ENCODE measurements at regions not wholly inside any gene's neighbourhood (a gene's known extent, or its start where the extent isn't known, plus 50 kb on each side); places are given as distances from the start of the nearest gene placed in this dataset.

DNA sequence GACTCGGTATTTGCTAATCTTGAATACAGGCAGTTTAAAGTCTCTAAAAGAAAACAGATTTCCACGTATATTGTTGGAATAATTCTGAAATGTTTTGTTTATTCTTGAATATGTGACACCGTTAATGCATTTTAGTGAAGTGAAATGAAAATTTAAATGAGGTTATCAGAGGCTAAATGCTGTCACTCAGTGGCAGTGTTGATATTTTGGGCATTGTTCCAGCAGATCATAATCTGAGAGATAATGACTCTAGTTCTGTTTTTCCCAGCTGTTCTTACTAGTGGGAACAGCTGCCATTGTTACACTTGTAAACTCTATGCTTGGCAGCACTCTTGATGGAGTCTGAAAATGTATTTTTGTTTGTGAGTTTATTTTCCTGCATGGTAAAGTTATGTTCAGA lies 365.6 kb upstream of the SLC10A2 start:
- no peaks in the 10 kb centered on the region for H3K4me1 ChIP-seq (ENCODE audit: low read depth, poor library complexity, severe bottlenecking)
- H3K27me3 ChIP-seq (ENCODE audit: insufficient read depth, low read depth) = no peaks in the 10 kb centered on the region
- H2AFZ ChIP-seq (ENCODE audit: low read depth) = no peak overlapping the region
- H3K9ac ChIP-seq = no peak overlapping the region
- H3K27ac ChIP-seq = no peak overlapping the region
- H3K4me3 ChIP-seq (IDR thresholded peaks at IDR 0.05; ENCODE audit: insufficient read depth, low read depth, low read length) = no peak overlapping the region
- no peaks in the 10 kb centered on the region for H4K20me1 ChIP-seq (ENCODE audit: insufficient read depth)
- no peak overlapping the region for H3K4me2 ChIP-seq
- TF ChIP-seq, protein P1, sequence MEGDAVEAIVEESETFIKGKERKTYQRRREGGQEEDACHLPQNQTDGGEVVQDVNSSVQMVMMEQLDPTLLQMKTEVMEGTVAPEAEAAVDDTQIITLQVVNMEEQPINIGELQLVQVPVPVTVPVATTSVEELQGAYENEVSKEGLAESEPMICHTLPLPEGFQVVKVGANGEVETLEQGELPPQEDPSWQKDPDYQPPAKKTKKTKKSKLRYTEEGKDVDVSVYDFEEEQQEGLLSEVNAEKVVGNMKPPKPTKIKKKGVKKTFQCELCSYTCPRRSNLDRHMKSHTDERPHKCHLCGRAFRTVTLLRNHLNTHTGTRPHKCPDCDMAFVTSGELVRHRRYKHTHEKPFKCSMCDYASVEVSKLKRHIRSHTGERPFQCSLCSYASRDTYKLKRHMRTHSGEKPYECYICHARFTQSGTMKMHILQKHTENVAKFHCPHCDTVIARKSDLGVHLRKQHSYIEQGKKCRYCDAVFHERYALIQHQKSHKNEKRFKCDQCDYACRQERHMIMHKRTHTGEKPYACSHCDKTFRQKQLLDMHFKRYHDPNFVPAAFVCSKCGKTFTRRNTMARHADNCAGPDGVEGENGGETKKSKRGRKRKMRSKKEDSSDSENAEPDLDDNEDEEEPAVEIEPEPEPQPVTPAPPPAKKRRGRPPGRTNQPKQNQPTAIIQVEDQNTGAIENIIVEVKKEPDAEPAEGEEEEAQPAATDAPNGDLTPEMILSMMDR (conservative IDR thresholded peaks at IDR 0.05; ENCODE audit: low read depth, low read length) = no peak
- H3K79me2 ChIP-seq (ENCODE audit: insufficient read depth, low read depth) = no peaks in the 10 kb centered on the region
- H3K36me3 ChIP-seq (ENCODE audit: insufficient read depth) = no peaks in the 10 kb centered on the region

DNA sequence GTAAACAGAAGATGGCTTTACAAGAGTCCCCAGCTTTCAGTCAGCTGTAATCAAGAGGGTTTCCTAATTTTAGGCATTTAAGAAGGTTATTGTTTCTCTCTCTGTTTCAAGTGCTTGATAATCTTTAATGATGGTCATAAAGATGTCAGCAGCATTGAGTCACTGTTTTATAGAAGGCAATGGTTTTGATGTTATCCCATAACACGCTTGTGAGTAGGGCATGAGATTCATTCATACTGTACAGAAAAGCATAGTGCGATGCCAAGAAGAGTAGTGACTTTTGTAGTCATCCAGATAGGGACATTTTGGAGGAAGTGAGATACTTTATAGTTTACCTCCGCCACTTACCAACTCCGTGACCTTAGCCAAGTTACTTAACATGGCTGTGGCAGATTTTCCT lies 364.2 kb upstream of the SLC10A2 start:
- TF ChIP-seq, protein P1 (conservative IDR thresholded peaks at IDR 0.05; ENCODE audit: low read depth, low read length) = no peak
- Histone ChIP-seq H3K9ac (no peak overlapping the region), H3K79me2 (ENCODE audit: insufficient read depth, low read depth) (no peaks in the 10 kb centered on the region), H3K4me1 (ENCODE audit: low read depth, poor library complexity, severe bottlenecking) (no peaks in the 10 kb centered on the region), H3K27ac (no peak overlapping the region), H2AFZ (ENCODE audit: low read depth) (no peak overlapping the region), H4K20me1 (ENCODE audit: insufficient read depth) (no peaks in the 10 kb centered on the region), H3K27me3 (ENCODE audit: insufficient read depth, low read depth) (no peaks in the 10 kb centered on the region), H3K4me2 (no peak overlapping the region), H3K36me3 (ENCODE audit: insufficient read depth) (no peaks in the 10 kb centered on the region), H3K4me3 (IDR thresholded peaks at IDR 0.05; ENCODE audit: insufficient read depth, low read depth, low read length) (no peak overlapping the region)

- H3K4me1 ChIP-seq (ENCODE audit: low read depth, poor library complexity, severe bottlenecking) = no peaks in the 10 kb centered on the region
- no peaks in the 10 kb centered on the region for H3K79me2 ChIP-seq (ENCODE audit: insufficient read depth, low read depth)
- no peak overlapping the region for H3K27ac ChIP-seq
- H2AFZ ChIP-seq (ENCODE audit: low read depth) = no peak overlapping the region
- no peaks in the 10 kb centered on the region for H3K27me3 ChIP-seq (ENCODE audit: insufficient read depth, low read depth)
- H3K36me3 ChIP-seq (ENCODE audit: insufficient read depth) = no peaks in the 10 kb centered on the region
- H3K4me2 ChIP-seq = no peak overlapping the region
- no peaks in the 10 kb centered on the region for H4K20me1 ChIP-seq (ENCODE audit: insufficient read depth)
- TF ChIP-seq, protein P1 (conservative IDR thresholded peaks at IDR 0.05; ENCODE audit: low read depth, low read length) = no peak
- no peak overlapping the region for H3K4me3 ChIP-seq (IDR thresholded peaks at IDR 0.05; ENCODE audit: insufficient read depth, low read depth, low read length)
- no peak overlapping the region for H3K9ac ChIP-seq
Observed at GRCh38 chr13:103410002-103410401, 343.8 kb upstream of the SLC10A2 start.

GRCh38 chr13:103406967-103407366 lies 340.8 kb upstream of the SLC10A2 start:
- H3K79me2 ChIP-seq (ENCODE audit: insufficient read depth, low read depth) = no peaks in the 10 kb centered on the region
- H3K4me1 ChIP-seq (ENCODE audit: low read depth, poor library complexity, severe bottlenecking) = no peaks in the 10 kb centered on the region
- H3K9ac ChIP-seq = no peak overlapping the region
- no peak overlapping the region for H3K4me2 ChIP-seq
- TF ChIP-seq, protein P1 (conservative IDR thresholded peaks at IDR 0.05; ENCODE audit: low read depth, low read length) = no peak
- no peaks in the 10 kb centered on the region for H3K27me3 ChIP-seq (ENCODE audit: insufficient read depth, low read depth)
- no peaks in the 10 kb centered on the region for H4K20me1 ChIP-seq (ENCODE audit: insufficient read depth)
- H2AFZ ChIP-seq (ENCODE audit: low read depth) = no peak overlapping the region
- H3K4me3 ChIP-seq (IDR thresholded peaks at IDR 0.05; ENCODE audit: insufficient read depth, low read depth, low read length) = no peak overlapping the region
- no peak overlapping the region for H3K27ac ChIP-seq
- no peaks in the 10 kb centered on the region for H3K36me3 ChIP-seq (ENCODE audit: insufficient read depth)

Measured in KMS-11 (cell line).